Heart right ventricle (tissue), 16 donors: ENCODE measurements at regions not wholly inside any gene's neighbourhood (a gene's known extent, or its start where the extent isn't known, plus 50 kb on each side); places are given as distances from the start of the nearest gene placed in this dataset.

ENCODE experiments used
- ATAC-seq, 8 donors: fragments of 200-7000 bp; cut with Tn5 transposase; one replicate each; pipeline ENCODE4 v1.9.1; 2020; ENCODE audit warnings: mild to moderate bottlenecking in 8 of 8, moderate library complexity in 8 of 8, moderate number of reproducible peaks in 1 of 8
- DNase-seq, 2 donors: peaks; one replicate each; pipeline ENCODE4 v3.0.0-alpha.2; 2020
- H3K27ac ChIP-seq, 10 donors: fragments of 200-600 bp; sonication (generic) in 2 of 10; one replicate each; pipeline versions ENCODE4 v1.5.0 to v1.8.0; 2020 to 2022; ENCODE audit warnings: mild to moderate bottlenecking in 3 of 10
- H3K27me3 ChIP-seq, 7 donors: fragments of 200-600 bp; one replicate each; pipeline ENCODE4 v1.8.0; 2021 to 2022; ENCODE audit warnings: mild to moderate bottlenecking in 2 of 7
- H3K36me3 ChIP-seq, 9 donors: fragments of 200-600 bp; sonication (generic) in 1 of 9; one replicate each; pipeline versions ENCODE4 v1.5.0 to v1.8.0; 2020 to 2022; ENCODE audit warnings: mild to moderate bottlenecking in 2 of 9
- H3K4me1 ChIP-seq, 9 donors: fragments of 200-600 bp; sonication (generic) in 1 of 9; one replicate each; pipeline versions ENCODE4 v1.5.0 to v1.8.0; 2020 to 2022; ENCODE audit warnings: mild to moderate bottlenecking in 4 of 9
- H3K4me3 ChIP-seq, 10 donors: fragments of 200-600 bp; sonication (generic) in 2 of 10; one replicate each; pipeline versions ENCODE4 v1.5.0 to v1.8.0; 2020 to 2022; ENCODE audit warnings: mild to moderate bottlenecking in 7 of 10, moderate library complexity in 2 of 10
- H3K9me3 ChIP-seq, 11 donors: fragments of 200-600 bp in 10 of 11; sonication (generic) in 2 of 11; one replicate each; pipeline versions ENCODE4 v1.5.0 to v1.8.0; 2013 to 2022; ENCODE audit warnings: mild to moderate bottlenecking in 2 of 11, control low read depth in 1 of 11, moderate library complexity in 1 of 11
- CTCF ChIP-seq, 9 donors: fragments of 200-600 bp; sonication (generic) in 2 of 9; IDR thresholded peaks; one replicate each; pipeline versions ENCODE4 v1.5.0 to v1.8.0; 2021 to 2022; ENCODE audit warnings: antibody characterized with exemption in 9 of 9, mild to moderate bottlenecking in 5 of 9, moderate library complexity in 1 of 9
- WGBS, 2 donors: extraction: QIAGEN DNeasy Blood & Tissue Kit; methylation state at CpG; one replicate each; pipeline ENCODE4 v1.1.7; 2013; ENCODE audit warnings: inconsistent platforms in 1 of 2; 5-methylcytosine and 5-hydroxymethylcytosine counted together
- intact Hi-C, 10 donors: fragments of 100-400 bp; cut with DNase I; formaldehyde crosslinking; loops; one replicate each; pipeline versions ENCODE4 v1.11.1 to v1.14.2; 2022
- donor health status: Arrhythmogenic right ventricular cardiomyopathy.
- donor health status: ischemic (EF 13 %, LVEDD 7.1; RV severe dilation, severe dysfunction).
- donor health status: healthy with polysubstance abuse.
- donor health status: DM: no; HTN: yes; CAD: no.
- donor health status: DM: no; HTN: no; CAD: no.
- donor health status: ischemic (EF 25% LVEDD 6.9; RV normal size, moderate dysfunction).
- donor health status: ischemic (EF 25% LVEDD 5.7; RV mildly dilated, moderate dysfunction).
- donor health status: healthy.
- donor health status: DM: yes; HTN: yes; CAD: no.
- donor health status: Ischemic cardiomyopathy.
- donor health status: ischemic (EF 35%, LVEDD 5.7; RV mildly dilated, moderate dysfunction).
- donor health status: nonischemic (EF 11% LVEDD 7.7; RV severe dilation, severe dysfunction).
- donor health status: DM: yes; HTN: yes; CAD: no.
- donor health status: PGD.
- donor health status: ischemic (EF 29% LVEDD 5.4; RV normal size, mild dysfunction).
- donor health status: nonischemic (EF 23%, LVEDD 6.1; RV moderate dilation, normal function).

GRCh38 chr4:62344474-62344873 is 1144.3 kb downstream of the ADGRL3 start:
- Histone ChIP-seq H3K9me3 (peaks cover 0 to 46% (median 9%) of the 10 kb centered on the region in 11 donors), H3K36me3 (no peaks in the 10 kb centered on the region), H3K27ac (no peak overlapping the region), H3K27me3 (no peaks in the 10 kb centered on the region), H3K4me3 (no peak overlapping the region), H3K4me1 (no peaks in the 10 kb centered on the region)
- ATAC-seq (no peak), DNase-seq (no peak)
- 69 to 71% methylated on average over 4 of the region's 4 CpGs for WGBS, 2 donors
- intact Hi-C loops, result no loop called here
- TF ChIP-seq CTCF (IDR thresholded peaks at IDR 0.05), result no peak

- H3K27me3 ChIP-seq, result no peaks in the 10 kb centered on the region
- intact Hi-C loops, result no loop called here
- no peak for DNase-seq
Measured at GRCh38 chr4:62342346-62342745, 1142.2 kb downstream of the ADGRL3 start.

GRCh38 chr4:62328526-62328925 is 1128.4 kb downstream of the ADGRL3 start:
- Histone ChIP-seq H3K4me1 (peaks cover 0 to 7% (median 0%) of the 10 kb centered on the region in 9 donors), H3K4me3 (no peak overlapping the region), H3K27me3 (no peaks in the 10 kb centered on the region), H3K36me3 (no peaks in the 10 kb centered on the region), H3K9me3 (peaks cover 0 to 14% (median 0%) of the 10 kb centered on the region in 11 donors), H3K27ac (no peak overlapping the region)
- ATAC-seq (no peak), DNase-seq (no peak)
- TF ChIP-seq CTCF (IDR thresholded peaks at IDR 0.05), result no peak
- 90 to 98% methylated on average over 2 of the region's 2 CpGs for WGBS, 2 donors
- intact Hi-C loops, result no loop called here

More at GRCh38 chr4:62342346-62342745, 1142.2 kb downstream of the ADGRL3 start:
- Histone ChIP-seq H3K4me1 (no peaks in the 10 kb centered on the region), H3K4me3 (no peak overlapping the region), H3K27ac (no peak overlapping the region), H3K36me3 (no peaks in the 10 kb centered on the region), H3K9me3 (peaks cover 0 to 57% (median 9%) of the 10 kb centered on the region in 11 donors)
- no peak for ATAC-seq
- no peak for TF ChIP-seq CTCF (IDR thresholded peaks at IDR 0.05)

GRCh38 chr4:62327612-62328297 is 1127.6 kb downstream of the ADGRL3 start:
- H3K27me3 ChIP-seq, result no peaks in the 10 kb centered on the region
- ATAC-seq, result no peak
- no peaks in the 10 kb centered on the region for H3K36me3 ChIP-seq
- H3K4me3 ChIP-seq, result no peak overlapping the region
- WGBS, 2 donors, result 40 to 44% methylated on average over 1 of the region's 1 CpG
- DNase-seq, result no peak
- no peak overlapping the region for H3K27ac ChIP-seq
- intact Hi-C loops, result no loop called here
- peaks cover 0 to 7% (median 0%) of the 10 kb centered on the region in 9 donors for H3K4me1 ChIP-seq
- TF ChIP-seq CTCF (IDR thresholded peaks at IDR 0.05), result no peak
- H3K9me3 ChIP-seq, result peaks cover 0 to 9% (median 0%) of the 10 kb centered on the region in 11 donors
